NCI-H345 treated with DMSO at 0.1 percent for 48 hours (cell line): ENCODE measurements at regions not wholly inside any gene's neighbourhood (a gene's known extent, or its start where the extent isn't known, plus 50 kb on each side); places are given as distances from the start of the nearest gene placed in this dataset.
A peak's percentile ranks its signal among the peaks of the same experiment; 100 is the strongest.
"Not testable (repeated sequence)": the region's sequence is repeated elsewhere in the genome, so short reads cannot be mapped to it uniquely, and the experiment has no call there.

Experiments used
- DNase-seq: peaks from one replicate; lab custom pipeline; 2025; ENCODE audit not compliant: unreplicated experiment; lab: John Stamatoyannopoulos, UW

DNA sequence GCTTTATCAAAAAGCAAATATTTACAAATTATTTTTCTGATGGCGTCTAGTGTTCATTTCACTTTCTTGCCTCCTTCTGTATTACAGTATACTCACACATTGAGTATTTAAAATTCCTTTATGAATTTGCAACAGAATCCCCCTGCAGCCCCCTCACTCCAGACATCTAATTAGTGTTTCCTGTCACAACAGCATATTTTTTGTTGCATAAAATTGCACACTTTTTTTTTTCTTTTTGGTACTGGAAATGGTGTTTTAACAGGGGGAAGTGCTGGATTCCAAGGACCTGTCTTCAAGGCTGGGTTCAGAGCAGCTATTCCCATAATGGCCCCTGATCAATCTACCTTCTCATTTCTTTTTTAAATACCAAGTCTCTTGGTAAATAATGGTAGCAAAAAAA, 184.3 kb upstream of the HMCN1 start:
- no peak for DNase-seq

DNA sequence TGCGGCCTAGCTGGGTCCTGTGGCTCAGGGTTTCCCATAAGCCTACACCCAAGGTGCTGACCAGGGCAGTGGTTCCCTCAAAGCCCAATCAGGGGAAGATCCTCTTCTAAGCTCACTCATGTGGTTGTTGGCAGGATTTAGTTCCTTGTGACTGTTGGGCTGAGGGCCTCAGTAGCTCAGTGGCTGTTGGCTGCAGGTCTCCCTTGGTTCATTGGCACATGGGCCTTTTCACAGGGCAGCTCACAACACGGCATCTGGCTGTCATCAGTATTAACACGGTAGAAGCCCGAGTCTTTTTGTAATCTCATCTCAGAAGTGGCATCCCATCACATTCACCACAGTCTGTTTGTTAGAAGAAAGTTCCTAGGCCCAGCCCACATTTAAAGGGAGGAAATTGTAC, 188.2 kb upstream of the HMCN1 start:
- no peak for DNase-seq

DNA sequence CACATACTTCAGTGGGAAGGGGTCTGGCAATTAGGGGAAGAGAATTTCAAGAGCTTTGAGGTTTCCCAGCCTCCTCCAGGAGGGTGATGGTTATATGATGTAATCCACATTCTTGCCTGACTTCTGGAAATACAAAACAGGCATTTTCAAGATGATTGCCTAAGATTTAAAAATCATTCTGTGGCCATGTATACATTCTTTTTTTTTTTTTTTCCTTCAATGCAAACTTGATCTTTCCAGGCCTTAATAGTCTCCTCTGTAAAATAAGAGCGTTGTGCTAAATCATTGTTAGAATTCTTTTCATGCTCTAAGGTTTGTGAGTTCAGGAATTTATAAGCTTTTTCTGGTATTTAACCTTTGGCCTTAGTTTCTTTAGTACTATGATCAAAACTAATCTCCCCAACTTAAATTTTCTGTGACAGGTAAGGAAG, 192.3 kb upstream of the HMCN1 start:
- DNase-seq = no peak

DNA sequence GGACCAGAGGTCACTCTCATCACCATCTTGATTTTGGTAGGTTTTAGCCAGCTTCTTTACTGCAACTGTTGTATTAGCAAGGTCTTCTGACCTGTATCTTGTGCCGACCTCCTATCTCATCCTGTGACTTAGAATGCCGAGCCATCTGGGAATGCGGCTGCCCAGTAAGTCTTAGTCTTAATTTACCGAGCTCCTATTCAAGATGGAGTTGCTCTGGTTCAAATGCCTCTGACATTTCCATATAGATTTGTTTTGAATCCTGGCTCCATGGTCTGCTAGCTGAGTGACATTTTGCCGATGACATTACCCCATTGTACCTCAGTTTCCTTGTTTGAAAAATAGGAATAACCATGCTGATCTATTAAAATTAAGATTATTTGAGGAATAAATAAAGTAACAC, 193.9 kb upstream of the HMCN1 start:
- DNase-seq = no peak

DNA sequence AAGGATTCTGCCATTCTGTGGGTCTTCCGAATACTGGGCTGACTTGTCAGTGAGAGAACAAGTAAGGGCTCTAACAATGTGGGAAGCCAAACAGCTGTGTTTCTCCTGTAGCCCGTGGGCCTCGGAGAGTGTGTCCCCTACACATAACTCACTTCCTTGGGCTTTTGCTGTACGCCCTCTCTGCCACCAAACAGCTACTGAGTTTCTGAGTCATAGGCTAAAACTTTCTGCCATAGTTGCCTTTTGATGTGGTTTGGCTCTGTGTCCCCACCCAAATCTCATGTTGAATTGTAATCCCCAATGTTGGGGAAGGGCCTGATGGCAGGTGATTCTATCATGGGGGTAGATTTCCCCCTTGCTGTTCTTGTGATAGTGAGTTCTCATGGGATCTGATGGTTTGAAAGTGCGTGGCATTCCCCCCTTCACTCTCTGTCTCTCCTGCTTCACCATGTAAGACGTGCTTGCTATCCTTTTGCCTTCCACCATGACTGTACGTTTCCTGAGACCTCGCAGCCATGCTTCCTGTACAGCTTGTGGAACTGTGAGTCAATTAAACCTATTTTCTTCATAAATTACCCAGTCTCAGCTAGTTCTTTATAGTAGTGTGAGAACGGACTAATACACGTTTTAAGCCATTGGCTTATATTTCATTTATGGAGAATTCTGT, 194.8 kb upstream of the HMCN1 start:
- DNase-seq = no peak

DNA sequence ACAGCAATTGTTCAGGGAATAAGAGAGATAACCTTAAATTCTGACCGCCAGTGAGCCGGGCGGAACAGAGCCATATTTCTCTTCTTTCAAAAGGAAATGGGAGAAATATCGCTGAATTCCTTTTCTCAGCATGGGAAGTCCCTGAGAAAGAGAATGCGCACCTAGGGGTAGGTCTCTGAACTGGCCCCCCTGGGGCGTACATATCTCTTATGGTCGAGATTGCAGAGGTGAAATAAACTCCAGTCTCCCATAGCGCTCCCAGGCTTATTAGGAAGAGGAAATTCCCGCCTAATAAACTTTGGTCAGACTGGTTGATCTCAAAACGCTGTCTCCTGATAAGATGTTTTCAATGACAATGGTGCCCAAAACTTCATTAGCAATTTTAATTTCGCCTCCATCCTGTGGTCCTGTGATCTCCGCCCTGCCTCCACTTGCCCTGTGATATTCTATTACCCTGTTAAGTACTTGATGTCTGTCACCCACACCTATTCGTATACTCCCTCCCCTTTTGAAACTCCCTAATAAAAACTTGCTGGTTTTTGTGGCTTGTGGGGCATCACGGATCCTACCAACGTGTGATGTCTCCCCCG, 195.8 kb upstream of the HMCN1 start:
- not testable (repeated sequence) for DNase-seq

DNA sequence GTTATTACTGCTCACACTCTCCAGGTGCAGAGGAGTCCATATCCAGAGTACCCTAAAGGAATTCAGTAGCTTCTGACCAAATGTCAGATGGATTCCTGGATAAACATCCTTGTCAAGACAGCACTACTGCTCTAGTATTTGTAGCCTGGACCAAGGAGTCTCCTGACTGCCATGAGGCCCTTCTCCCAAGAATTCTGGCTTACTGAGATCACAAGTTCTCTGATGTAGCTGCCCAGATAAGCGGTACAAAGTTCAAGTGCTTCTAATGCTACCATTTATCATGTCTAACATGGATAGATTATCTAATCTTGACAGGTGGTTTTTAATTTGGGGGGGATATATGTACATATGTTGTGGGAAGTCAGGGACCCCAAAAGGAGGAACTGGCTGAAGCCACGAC, 196.6 kb upstream of the HMCN1 start:
- DNase-seq = no peak

DNA sequence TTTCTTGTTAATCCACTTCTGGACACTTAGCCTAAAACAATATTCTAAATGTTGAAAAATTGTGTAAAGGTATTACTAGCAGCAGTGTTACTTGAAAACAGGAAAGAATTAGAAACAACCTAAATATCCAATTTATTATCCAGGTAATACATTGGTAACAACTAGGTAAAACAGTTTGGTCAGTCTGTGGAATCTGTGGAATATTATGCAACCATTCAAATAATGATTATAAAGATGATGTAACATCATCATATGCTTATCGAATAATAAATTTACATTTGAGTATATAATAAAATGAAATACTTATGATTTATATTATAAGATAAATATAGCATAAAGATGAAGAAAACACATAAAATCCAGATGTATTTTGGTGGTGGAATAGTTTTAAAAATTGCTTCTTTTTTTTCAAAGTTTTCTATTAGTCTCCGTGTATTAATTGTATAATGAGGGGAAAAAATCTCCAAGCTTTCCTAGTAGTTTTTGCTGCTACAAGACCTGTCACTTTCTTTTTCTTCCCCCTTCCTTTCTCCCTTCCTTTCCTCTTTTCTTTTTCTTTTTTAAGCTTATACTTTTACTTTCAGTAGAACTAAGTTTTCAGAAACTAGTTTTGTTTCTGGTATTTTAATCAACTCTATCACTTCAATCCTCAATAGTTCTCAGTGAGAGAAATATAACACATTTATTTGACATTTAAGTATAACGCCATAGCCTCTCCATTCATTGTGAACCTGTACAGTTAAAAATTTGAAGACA, 197.8 kb upstream of the HMCN1 start:
- DNase-seq = no peak

DNA sequence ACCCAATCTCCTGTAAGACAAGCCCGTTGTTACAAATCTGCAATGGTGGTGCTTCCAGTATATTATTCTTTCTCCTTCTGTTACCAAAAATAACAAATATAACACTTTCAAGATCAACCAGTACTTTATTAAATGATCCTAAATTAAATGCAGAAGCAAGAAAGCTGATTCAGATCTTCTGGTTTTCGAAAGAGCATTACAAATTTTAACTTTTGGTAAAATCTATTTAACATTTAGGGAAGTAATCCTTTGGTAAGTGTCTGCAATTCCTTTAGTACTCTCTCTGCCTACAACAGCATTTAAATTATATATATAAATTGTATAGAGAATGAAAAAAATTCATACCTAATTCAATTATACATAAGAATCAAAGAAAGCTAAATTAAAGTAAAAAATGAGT, 198.6 kb upstream of the HMCN1 start:
- DNase-seq = no peak

DNA sequence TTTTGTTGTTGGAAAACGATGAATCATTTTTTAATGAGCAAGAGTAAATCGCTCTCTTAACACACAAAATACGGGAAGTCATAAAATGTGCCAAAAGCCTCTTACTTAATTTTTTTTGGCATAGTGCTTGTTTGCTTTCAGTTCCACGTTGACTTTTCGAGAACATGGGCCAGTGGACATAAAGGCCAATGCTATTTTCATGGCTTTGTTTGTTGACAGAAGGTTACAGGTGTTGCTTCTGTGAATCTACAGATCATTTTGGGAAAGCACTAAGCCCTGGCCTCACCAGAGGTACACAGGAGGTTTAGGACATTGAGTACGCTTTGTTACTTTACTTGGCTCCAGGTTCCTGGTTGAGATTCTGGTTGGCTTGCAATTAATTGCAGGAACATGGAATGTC, 199.4 kb upstream of the HMCN1 start:
- DNase-seq = peak; percentile 23

DNA sequence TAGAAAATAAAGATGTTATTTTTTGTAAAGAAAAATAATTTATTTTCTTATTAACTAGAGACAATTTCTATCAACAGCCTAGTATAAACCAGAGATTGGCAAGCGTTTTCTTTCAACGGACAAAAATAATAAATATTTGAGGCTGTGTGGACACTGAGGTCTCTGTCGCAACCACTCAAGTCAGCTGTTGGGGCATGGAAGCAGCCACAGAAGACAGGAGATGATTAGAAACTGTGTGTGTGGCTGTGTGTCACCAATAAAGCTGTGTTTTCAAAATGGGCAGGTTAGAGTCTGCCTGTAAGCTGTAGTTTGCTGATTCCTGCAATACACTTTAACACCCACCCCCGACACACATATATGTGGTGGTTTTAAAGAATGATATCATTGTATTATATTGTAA, 200.6 kb upstream of the HMCN1 start:
- no peak for DNase-seq

DNA sequence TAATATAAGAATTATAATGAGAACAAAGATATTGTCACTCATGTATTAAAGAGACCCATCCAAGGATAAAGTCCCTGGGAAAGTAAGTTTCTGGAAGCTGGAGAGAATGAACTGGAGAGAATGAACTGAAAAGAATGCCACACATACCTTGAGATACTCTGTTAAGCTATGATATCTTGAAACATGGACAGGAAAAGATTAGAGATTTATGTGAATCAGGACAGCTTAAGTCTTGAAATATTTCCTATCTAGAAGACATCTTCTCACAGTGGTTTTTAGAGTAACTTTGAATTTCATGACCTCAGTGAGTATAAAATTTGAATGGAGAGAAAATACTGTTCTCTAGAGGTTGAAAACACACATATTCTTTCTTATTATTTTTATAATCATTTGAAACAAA, 201.3 kb upstream of the HMCN1 start:
- no peak for DNase-seq

DNA sequence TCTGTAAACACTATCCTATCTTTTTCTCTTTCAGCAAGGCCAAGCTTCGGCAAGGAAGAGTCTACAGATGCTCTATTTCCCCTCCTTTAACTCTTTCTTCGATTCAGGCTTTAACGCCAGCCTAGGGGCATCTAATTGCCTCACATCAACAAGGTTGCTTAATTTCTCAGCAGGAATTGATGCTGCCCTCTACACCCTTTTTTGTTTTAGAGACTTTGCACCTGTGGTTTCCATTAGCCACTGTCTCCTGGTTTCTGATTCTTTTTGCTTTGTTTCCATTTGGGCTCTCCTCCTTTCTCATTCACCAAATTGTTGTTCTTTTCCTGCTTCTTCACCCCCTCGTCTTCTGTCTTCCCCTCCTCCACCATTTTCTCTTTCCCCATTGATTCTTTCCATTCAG, 202.4 kb upstream of the HMCN1 start:
- DNase-seq = no peak

DNA sequence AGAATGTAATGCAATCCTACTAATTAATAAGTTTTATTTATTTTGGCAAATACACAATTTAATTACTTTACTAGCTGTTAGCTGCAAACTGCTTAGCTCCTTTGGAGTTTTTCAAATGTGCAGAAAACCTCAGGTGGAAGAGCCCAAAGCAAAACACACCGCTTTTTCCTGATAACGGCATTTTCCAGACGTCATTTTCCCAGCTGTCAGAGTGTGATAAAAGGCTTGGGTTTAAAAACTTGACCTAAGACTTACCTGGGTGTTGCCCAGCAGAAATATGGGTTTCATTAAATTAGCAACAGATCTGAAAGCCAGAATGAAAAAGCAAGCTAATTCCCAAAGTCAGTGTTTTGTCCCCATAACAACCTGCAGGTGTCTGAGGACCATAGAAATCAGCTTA, 204.0 kb upstream of the HMCN1 start:
- no peak for DNase-seq

DNA sequence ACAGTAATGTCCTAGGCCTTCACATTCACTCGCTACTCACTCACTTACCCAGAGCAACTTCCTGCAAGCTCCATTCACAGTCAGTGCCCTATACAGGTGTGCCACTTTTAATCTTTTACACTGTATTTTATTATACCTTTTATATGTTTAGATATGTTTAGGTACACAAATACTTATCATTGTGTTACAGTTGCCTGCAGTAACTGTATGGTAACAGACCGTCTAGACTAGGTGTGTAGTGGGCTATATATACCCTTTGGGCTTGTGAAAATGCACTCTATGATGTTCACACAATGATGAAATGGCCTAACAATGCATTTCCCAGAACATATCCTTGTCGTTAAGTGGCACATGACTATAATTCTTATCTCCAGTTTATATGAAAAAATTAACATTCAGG, 204.5 kb upstream of the HMCN1 start:
- no peak for DNase-seq

DNA sequence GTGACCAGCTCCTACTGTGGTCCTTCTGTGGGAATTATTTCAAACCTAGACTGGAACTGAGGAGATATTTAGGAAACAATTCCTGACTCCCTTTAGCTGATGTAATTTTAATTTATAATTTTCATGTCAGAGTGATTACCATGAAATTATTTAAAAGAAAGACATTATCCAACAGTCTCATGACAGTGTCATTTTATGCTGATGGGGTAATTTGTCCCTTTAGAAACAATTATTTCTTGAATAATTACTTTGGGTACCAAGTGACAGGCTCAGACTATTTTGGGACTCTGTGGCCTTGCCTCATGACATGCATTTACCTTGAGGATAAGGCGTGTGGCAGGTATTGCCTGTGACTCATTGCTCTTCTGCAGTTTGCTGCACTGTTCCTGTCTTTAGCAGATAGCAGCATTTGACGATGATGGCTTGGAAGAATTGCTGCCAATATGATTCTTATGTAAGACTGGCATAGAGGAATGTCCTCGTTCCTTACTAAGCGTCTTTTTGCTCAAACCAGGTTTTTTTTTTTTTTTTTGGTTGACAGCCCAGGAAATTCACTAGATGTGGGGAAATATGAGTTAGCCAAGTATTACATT, 206.0 kb upstream of the HMCN1 start:
- no peak for DNase-seq

DNA sequence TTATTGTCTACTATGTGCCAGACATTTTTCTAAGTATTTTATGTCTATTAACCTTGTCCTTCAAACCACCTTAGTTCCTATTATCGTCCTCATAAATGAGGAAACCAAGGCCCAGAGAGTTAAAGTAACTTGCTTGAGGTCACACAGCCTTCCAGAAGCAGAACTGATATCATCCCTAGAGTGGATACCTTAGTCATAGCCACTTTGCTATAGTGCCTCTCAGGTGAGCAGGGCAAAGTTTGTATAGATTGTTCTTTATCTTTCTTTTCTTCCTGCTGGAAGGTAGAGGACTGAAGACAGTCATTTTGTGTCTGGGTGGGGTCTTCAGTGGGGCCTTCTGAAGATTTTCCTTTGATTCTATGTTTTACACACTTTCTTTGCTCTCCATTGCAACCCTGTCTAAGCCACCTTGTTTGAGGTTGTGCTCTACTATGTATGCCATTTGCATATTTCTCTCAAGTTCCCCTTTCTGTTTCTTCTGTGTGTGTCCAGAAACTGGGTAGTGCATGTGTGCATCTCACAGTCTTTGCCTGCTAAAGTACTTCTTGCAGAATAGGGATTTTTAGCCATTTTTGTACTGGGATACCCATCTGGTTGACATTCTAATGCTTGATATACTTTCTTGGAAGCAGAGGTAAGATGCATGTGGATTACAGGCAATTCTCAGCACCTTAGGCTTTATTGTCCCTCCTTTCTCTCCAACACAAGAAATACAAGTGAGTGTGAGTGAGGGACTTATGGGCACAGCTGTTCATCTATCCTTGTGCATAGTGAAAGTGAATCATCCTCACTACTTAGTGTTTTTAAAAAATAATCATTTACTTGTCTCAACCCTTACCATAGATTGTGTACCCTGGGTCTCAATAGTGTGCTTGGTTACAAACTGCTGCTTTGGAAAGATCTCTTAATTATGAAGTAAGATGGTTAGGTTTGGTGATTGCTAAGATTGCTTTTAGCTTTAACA, 207.6 kb upstream of the HMCN1 start:
- no peak for DNase-seq

DNA sequence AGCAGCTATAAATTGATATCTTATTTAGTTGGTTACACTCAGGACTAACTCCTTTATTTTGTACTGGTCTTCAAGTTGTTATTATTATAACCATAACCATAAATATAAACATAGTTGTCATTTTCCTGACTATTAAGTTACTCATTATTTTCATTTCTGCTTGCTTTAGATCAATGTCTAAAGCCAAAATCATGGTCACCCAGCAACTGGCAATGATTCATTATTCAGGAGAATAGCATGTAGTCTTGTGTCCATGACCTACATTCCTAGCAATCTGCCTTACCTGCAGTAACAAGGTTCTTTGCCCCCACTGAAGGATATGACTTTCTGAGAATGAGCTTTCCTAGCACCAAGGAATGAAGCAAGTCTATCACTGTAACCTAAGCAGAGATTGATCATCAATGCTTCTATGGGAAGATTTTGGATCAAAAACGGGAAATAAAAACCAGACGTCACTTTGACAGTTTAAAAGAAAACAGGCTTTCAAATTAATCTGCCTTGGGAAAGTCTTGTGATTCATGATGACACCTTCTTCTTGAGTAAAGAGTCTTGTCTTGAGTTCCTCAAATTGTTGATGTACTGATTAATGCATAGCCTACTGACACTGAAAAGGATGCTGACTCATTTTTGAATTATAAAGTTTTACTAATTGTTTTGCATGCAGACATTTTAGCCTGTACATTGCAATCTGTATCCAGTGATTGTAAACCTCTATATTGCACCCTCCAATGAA, 203.3 kb upstream of the IVNS1ABP start:
- DNase-seq = no peak

DNA sequence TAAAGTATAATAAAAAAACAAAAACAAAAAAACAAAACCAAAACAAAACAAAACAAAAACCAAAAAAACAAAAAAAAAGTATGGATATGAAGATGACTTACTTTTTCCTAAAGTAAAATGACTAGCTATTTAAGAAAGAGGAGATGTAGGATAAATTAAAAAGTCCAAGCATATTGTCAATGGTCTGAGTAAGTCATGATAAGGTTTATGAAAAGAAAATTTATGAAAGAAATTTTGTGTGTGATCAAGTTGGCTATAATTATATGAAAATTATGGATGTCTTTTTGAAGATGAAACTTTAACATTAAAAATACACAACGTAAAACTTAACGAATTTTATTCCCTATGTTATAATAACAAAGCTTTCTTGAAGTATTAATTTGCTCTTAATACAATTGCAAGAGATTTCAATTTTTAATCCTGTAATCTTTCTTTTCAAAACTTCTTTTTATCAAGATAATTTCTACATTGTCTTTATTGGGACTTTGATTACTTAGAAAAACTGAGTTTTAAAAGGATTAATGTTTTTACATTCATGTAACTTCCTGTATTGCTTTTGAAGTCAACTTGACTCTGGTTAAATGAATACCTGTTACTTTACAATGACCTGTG, 200.9 kb upstream of the IVNS1ABP start:
- no peak for DNase-seq

DNA sequence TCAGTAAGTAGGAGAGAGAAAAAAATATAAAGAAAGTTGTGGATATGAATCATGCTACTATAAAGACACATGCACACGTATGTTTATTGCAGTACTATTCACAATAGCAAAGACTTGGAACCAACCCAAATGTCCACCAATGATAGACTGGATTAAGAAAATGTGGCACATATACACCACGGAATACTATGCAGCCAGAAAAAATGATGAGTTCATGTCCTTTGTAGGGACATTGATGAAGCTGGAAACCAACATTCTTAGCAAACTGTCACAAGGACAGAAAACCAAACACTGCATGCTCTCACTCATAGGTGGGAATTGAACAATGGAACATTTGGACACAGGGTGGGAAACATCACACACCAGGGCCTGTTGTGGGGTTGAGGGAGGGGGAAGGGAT, 200.3 kb upstream of the IVNS1ABP start:
- not testable (repeated sequence) for DNase-seq
